HUES6 (cell line): ENCODE measurements at regions not wholly inside any gene's neighbourhood (a gene's known extent, or its start where the extent isn't known, plus 50 kb on each side); places are given as distances from the start of the nearest gene placed in this dataset.
A peak's percentile ranks its signal among the peaks of the same experiment; 100 is the strongest.

Source experiments
- H3K27ac ChIP-seq: 2 replicates; pipeline ENCODE4 v1.7.0; 2013; ENCODE audit warnings: low read depth, mild to moderate bottlenecking, low read length, inconsistent platforms
- H3K27me3 ChIP-seq: 2 replicates; pipeline ENCODE4 v1.6.1; 2013; ENCODE audit warnings: low read length; ENCODE audit not compliant: control insufficient read depth, insufficient read depth
- H3K36me3 ChIP-seq: 2 replicates; pipeline ENCODE4 v1.6.1; 2013; ENCODE audit warnings: low read length; ENCODE audit not compliant: control insufficient read depth, insufficient read depth
- H3K4me1 ChIP-seq: 2 replicates; pipeline ENCODE4 v1.6.1; 2013; ENCODE audit warnings: low read length; ENCODE audit not compliant: control insufficient read depth, insufficient read depth
- H3K4me3 ChIP-seq: 2 replicates; pipeline ENCODE4 v1.5.1; 2013; ENCODE audit warnings: low read depth, low read length
- H3K9ac ChIP-seq: one replicate; pipeline ENCODE4 v1.6.1; 2013; ENCODE audit warnings: mild to moderate bottlenecking, low read length
- H3K9me3 ChIP-seq: 2 replicates; pipeline ENCODE4 v1.6.1; 2013; ENCODE audit warnings: low read depth, low read length; ENCODE audit not compliant: control insufficient read depth, insufficient read depth

DNA sequence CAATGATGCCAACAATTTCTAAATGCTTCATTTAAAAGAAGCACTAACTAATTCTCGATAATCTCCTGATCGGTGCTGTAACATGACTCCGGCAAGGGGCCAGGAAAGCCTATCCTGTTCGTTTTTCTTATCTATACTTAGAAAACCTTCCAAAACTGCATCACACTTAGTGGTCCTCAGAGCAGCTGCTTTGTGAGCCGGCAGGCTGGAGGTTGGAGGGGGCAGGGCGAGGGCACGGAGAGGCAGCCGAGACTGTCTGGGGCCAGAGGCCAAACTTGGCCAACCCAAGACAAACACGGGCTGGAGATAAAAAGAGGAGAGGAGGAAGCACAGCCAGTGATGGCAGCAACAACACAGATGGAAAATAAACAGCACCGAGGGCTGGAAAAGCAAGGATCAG lies 455.7 kb downstream of the BCOR start:
- Histone ChIP-seq H3K4me3 (no peak overlapping the region), H3K9ac (no peak overlapping the region), H3K9me3 (peaks cover 12% of the 10 kb centered on the region), H3K4me1 (peaks cover 15% of the 10 kb centered on the region; the same call in 1 of the 2 replicates), H3K27ac (no peak overlapping the region), H3K27me3 (no peaks in the 10 kb centered on the region), H3K36me3 (no peaks in the 10 kb centered on the region)

DNA sequence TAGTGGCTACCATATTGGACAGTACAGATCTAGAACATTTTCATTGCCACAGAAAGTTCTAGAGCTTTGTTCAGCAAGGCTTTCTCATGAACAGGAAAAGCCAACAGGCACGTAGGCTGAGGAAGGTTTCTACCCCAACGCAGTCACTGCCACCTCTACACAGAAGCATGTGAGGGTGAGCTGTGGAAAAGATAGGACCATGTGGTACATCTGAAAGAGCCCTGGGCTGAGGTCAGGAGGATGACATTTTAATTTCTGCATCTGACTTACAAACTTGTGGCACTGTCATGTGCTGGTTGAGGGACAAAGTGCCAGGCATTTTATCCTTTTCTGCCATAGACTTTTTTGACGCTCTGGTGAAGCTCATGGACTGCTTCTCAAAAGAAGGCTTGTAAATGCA lies 454.2 kb downstream of the BCOR start:
- H3K4me3 ChIP-seq = no peak overlapping the region
- peaks cover 15% of the 10 kb centered on the region; the same call in 1 of the 2 replicates for H3K4me1 ChIP-seq
- H3K9me3 ChIP-seq = peaks cover 12% of the 10 kb centered on the region
- H3K9ac ChIP-seq = no peak overlapping the region
- no peaks in the 10 kb centered on the region for H3K27me3 ChIP-seq
- no peak overlapping the region for H3K27ac ChIP-seq
- no peaks in the 10 kb centered on the region for H3K36me3 ChIP-seq

DNA sequence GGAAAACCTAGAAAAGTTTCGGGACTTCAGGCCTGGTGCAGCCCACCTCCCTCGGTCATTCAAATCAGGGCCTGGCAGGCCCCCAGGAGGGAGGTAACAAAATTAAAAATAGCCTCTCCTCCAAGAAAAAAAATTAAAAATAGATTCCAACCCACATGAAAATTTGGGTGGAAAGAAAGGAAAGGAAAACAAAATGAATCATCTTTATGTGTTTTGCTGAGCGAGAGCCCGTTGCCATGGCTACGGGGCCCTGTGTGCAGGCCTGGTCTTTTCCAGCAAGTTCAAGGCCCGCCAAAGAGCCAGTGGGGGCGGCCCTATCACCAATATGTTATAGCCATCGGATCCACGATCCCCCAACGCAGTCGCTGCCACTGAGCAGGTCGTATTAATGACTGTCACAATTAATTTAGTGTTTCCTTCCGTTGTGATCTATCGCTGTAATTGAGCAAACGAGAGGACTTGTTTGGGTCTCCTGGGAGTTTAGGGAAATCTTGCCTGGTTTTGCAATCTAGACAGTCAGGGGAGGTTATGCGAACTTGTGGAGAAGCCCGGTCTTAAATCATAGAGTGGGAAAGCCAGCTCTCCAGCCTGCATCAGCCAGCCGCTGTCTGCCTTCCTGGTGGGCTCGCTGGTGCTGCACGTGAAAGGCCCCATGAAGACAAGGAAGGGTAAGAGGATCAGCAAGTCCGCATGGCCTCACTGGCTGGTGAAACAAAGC lies 452.4 kb downstream of the BCOR start:
- H3K36me3 ChIP-seq = no peaks in the 10 kb centered on the region
- no peak overlapping the region for H3K9ac ChIP-seq
- H3K27ac ChIP-seq = no peak overlapping the region
- H3K4me3 ChIP-seq = no peak overlapping the region
- H3K27me3 ChIP-seq = no peaks in the 10 kb centered on the region
- peaks cover 16% of the 10 kb centered on the region for H3K9me3 ChIP-seq
- peaks cover 15% of the 10 kb centered on the region; the same call in 1 of the 2 replicates for H3K4me1 ChIP-seq

DNA sequence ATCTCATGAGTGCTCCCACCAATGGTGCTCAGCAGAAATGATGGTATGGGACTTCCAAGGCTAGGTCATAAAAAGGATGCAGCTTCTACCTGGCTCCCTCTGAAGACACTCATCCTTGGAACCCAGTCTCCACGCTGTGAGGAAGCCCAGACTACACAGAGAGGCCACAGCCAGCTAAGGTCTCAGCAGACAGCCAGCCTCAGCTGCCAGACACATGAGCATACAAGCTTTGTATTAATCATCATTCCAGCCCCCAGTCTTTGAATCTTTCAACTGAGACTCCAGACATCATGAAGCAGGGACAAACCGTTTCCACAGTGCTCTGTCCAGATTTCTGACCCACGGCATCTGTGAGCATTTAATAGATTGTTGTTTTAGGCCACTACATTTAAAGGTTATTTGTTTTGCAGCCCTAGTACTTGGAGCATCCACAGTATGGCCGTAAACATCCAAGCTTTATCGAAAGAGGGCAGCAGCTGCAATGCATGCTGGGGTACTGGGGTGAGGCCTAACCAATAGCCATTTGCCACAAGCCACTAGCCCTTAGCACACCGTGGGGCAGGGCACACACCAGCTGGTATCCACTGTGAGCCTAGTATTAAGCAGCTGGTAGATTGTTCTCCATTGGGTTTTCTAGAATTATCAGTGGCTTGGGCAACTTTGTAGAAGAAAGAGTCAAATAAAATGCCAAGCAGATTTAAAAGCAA lies 449.1 kb downstream of the BCOR start:
- Histone ChIP-seq H3K36me3 (no peaks in the 10 kb centered on the region), H3K4me1 (peaks cover 23% of the 10 kb centered on the region), H3K4me3 (no peak overlapping the region), H3K9me3 (peaks cover 13% of the 10 kb centered on the region), H3K27ac (no peak overlapping the region), H3K9ac (no peak overlapping the region), H3K27me3 (no peaks in the 10 kb centered on the region)

DNA sequence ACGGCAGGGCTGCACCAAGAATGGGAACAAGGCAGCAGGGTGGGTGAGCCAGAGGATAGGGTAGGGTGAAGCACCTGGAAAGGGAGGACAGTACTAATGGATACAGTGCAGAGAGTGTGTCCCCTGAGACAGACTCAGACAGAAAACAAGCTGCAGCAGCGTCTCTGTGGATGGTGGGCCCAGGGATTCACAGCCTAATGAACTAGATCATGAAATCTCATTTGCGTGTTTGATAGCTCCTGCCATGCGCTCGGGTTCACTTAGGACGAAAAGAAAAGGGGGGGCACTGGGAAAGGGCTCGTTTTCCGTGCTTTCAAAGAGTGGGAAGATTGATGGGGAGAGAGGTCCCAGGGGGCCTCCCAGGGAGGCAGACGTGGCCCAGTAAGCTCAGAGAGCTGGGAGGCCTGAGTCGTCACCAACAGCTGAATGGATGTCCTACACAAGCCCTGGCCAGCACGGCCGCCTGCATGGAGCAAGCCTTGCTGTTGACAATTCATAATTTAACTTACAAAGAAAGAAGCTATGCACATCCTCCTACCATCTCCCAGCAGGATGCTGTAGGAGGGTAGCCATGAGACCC lies 446.9 kb downstream of the BCOR start:
- Histone ChIP-seq H3K4me3 (no peak overlapping the region), H3K9me3 (peaks cover 11% of the 10 kb centered on the region), H3K27ac (no peak overlapping the region), H3K36me3 (no peaks in the 10 kb centered on the region), H3K9ac (no peak overlapping the region), H3K27me3 (no peaks in the 10 kb centered on the region; the same call in 1 of the 2 replicates), H3K4me1 (peaks cover 34% of the 10 kb centered on the region)

DNA sequence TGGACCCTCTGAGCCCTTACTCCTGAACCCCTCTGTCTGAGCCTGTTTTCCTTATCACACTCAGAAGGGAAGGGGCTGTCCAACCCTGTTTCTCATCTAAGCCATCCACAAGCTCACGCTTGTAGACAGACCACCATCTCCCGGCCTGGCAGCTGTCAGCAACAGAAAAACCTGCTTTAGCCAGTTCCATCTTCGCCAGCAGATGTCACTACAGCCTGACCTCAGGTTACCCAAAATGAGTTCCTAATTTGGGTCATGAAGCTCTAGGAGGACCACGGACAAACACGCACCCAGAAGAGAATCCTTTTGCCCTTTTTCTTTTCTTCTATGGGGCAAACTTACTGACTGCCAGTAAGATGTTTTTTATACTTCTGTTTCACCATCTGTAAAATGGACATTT lies 445.4 kb downstream of the BCOR start:
- Histone ChIP-seq H3K4me3 (no peak overlapping the region), H3K27ac (no peak overlapping the region), H3K4me1 (peaks cover 37% of the 10 kb centered on the region), H3K27me3 (no peaks in the 10 kb centered on the region; the same call in 1 of the 2 replicates), H3K9me3 (peaks cover 7% of the 10 kb centered on the region; the same call in 1 of the 2 replicates), H3K36me3 (no peaks in the 10 kb centered on the region), H3K9ac (no peak overlapping the region)

DNA sequence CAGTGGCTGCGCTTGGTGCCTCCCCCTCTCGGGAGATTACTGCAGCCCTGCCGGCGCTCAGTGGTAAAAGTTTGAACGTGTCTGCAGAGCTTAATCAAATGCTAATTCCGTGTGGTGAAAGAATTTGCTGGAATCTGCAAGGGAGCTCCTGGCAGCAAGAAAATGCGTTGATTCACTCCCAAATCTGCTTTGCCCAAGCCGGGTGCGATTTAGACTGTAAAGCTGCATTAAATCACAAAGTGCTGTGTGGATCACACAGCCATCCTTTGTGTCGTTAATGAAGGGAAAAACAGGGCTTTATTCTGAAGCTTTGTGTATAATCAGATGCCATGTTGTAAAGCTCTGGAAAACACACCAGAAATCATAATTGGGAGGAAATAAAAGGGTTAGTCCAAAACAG lies 444.1 kb downstream of the BCOR start:
- peak overlapping the region; percentile 46 for H3K4me3 ChIP-seq
- no peaks in the 10 kb centered on the region; the same call in 1 of the 2 replicates for H3K27me3 ChIP-seq
- H3K27ac ChIP-seq = peak overlapping the region; percentile 78
- peaks cover 39% of the 10 kb centered on the region for H3K4me1 ChIP-seq
- peaks cover 4% of the 10 kb centered on the region; the same call in 1 of the 2 replicates for H3K9me3 ChIP-seq
- H3K9ac ChIP-seq = peak overlapping the region; percentile 72
- no peaks in the 10 kb centered on the region for H3K36me3 ChIP-seq

DNA sequence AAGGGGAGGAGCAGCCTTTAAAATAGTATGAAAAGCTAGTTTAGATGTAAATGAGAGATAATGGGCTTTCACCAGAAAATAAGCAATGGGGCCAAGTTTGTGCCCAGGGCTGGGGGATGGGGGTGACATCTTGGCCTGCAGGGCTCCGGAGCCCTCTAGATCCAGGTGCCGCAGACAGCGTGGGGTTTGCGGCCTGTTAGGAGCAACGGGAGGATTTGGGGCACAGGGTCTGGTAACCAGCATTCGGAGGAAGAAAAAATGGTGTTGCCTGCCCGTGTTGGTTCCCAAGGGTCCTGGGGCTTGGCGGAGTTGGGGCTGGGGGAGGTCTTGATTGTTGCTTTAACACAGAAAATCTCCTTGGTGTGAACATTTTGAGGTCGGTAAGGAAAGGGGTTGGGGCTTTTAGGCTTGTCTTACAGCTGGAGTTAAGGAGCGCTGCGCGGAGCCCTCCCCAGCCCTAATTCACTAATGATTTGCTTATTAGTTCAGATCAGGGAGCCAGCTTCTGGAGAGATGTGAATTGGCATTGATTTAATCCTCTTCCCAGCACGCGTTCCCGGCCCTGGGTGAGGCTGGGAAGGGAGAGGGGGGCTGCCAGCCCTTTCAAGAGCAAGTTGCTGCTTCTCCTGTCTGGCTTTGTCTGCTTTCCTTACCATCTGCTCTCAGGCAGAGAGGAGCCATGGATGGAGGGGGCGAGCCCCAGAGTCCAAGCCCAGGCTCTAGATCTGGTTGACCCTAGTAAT lies 443.4 kb downstream of the BCOR start:
- Histone ChIP-seq H3K36me3 (no peaks in the 10 kb centered on the region), H3K9ac (peak overlapping the region; percentile 72), H3K27ac (peak overlapping the region; percentile 78), H3K4me3 (peak overlapping the region; percentile 46), H3K27me3 (no peaks in the 10 kb centered on the region; the same call in 1 of the 2 replicates), H3K4me1 (peaks cover 39% of the 10 kb centered on the region), H3K9me3 (peaks cover 4% of the 10 kb centered on the region; the same call in 1 of the 2 replicates)

DNA sequence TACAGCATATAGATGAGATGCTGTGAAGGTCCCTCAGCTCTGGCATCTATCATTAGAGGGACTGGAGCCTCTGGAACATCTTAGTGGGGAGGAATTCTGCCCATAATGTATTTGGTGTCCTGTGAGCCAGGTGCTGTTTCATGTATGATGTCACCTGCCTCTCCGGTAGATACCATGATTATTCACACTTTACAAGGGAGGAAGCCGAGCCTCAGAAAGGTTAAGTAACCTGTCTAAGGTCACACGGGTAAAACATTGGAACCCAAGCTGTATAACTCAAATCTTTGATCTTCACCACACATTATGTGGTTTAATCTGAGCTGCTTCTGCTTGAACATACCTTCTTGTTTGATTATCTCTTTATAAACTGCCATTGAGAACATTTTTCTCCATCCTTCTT lies 442.8 kb downstream of the BCOR start:
- peak overlapping the region; percentile 72 for H3K9ac ChIP-seq
- H3K4me3 ChIP-seq = no peak overlapping the region
- peaks cover 39% of the 10 kb centered on the region for H3K4me1 ChIP-seq
- H3K9me3 ChIP-seq = no peaks in the 10 kb centered on the region; the same call in 1 of the 2 replicates
- H3K27me3 ChIP-seq = no peaks in the 10 kb centered on the region; the same call in 1 of the 2 replicates
- H3K36me3 ChIP-seq = no peaks in the 10 kb centered on the region
- H3K27ac ChIP-seq = peak overlapping the region; percentile 78; the same call in 1 of the 2 replicates

DNA sequence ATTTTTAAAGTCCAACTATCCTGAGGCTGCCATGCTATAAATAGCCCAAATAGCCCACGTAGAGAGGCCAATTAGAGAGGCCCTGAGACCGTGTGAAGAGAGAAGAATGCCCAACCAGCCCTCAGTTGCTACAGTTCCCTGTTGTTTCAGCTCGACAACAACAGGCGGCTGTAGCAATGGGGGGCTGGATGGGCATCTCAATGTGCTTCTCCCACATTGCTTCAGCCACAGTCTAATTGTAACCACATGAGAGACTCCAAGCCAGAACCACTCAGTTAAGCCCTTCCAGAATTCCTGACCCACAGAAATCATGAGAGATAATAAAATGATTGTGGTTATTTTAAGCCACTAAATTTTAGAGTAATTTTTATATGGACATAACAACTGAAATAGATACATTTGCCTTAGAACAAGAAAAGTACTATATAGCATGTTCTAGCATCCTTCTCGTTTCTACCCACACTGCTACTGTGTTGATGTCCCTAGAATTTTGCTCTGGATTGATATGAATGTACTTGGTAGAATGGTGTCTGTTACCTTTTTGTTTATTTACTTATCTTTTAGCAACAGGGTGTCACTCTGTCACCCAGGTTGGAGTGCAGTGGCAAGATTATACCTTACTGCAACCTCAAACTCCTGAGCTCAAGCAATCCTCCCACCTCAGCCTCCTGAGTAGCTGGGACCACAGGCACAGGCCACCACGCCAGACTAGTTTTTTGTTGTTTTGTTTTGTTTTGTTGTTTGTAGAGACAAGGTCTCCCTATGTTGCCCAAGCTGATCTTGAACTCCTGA lies 436.4 kb downstream of the BCOR start:
- Histone ChIP-seq H3K9ac (no peak overlapping the region), H3K9me3 (peaks cover 7% of the 10 kb centered on the region; the same call in 1 of the 2 replicates)

More for the DNA sequence above, 436.4 kb downstream of the BCOR start:
- Histone ChIP-seq H3K4me3 (no peak overlapping the region), H3K27me3 (no peaks in the 10 kb centered on the region), H3K36me3 (no peaks in the 10 kb centered on the region), H3K4me1 (peaks cover 5% of the 10 kb centered on the region; the same call in 1 of the 2 replicates), H3K27ac (no peak overlapping the region)
